NCI-H1436 (cell line): ENCODE measurements at regions not wholly inside any gene's neighbourhood (a gene's known extent, or its start where the extent isn't known, plus 50 kb on each side); places are given as distances from the start of the nearest gene placed in this dataset.
A peak's percentile ranks its signal among the peaks of the same experiment; 100 is the strongest.
"Not testable (repeated sequence)": the region's sequence is repeated elsewhere in the genome, so short reads cannot be mapped to it uniquely, and the experiment has no call there.

Experiments used
- DNase-seq: peaks from one replicate; lab custom pipeline; 2025; lab: John Stamatoyannopoulos, UW

- DNase-seq = no peak
Observed at GRCh38 chr4:26208237-26208994, 112.4 kb upstream of the RBPJ start.

- DNase-seq = not testable (repeated sequence)
Observed at GRCh38 chr4:26209378-26209777, 111.4 kb upstream of the RBPJ start.

- DNase-seq = no peak
Observed at GRCh38 chr4:26212528-26212927, 108.3 kb upstream of the RBPJ start.

GRCh38 chr4:26213317-26213716, 107.5 kb upstream of the RBPJ start:
- DNase-seq = no peak

GRCh38 chr4:26214994-26215393, 105.8 kb upstream of the RBPJ start:
- no peak for DNase-seq

- DNase-seq = no peak
Observed at GRCh38 chr4:26215725-26216124, 105.1 kb upstream of the RBPJ start.

GRCh38 chr4:26217481-26217880, 103.3 kb upstream of the RBPJ start:
- no peak for DNase-seq

GRCh38 chr4:26217961-26218676, 102.7 kb upstream of the RBPJ start:
- DNase-seq = no peak

GRCh38 chr4:26218677-26219605, 101.9 kb upstream of the RBPJ start:
- no peak for DNase-seq

- no peak for DNase-seq
Observed at GRCh38 chr4:26220696-26221095, 100.1 kb upstream of the RBPJ start.

GRCh38 chr4:26223155-26223554, 97.7 kb upstream of the RBPJ start:
- no peak for DNase-seq

GRCh38 chr4:26226629-26227376, 94.0 kb upstream of the RBPJ start:
- peak; percentile 15 for DNase-seq

GRCh38 chr4:26227601-26228229, 93.1 kb upstream of the RBPJ start:
- DNase-seq = no peak

GRCh38 chr4:26228883-26229282, 91.9 kb upstream of the RBPJ start:
- DNase-seq = no peak

GRCh38 chr4:26229974-26230373, 90.8 kb upstream of the RBPJ start:
- no peak for DNase-seq

GRCh38 chr4:26233350-26233749, 87.5 kb upstream of the RBPJ start:
- no peak for DNase-seq

- DNase-seq = no peak
Observed at GRCh38 chr4:26235500-26235899, 85.3 kb upstream of the RBPJ start.

GRCh38 chr4:26237916-26238315, 82.9 kb upstream of the RBPJ start:
- DNase-seq = no peak

GRCh38 chr4:26238426-26238777, 82.4 kb upstream of the RBPJ start:
- DNase-seq = peak; percentile 77

GRCh38 chr4:26238778-26239679, 81.8 kb upstream of the RBPJ start:
- peak; percentile 77 for DNase-seq
